ENCODE measurements at regions not wholly inside any gene's neighbourhood (a gene's known extent, or its start where the extent isn't known, plus 50 kb on each side); places are given as distances from the start of the nearest gene placed in this dataset.

DNA sequence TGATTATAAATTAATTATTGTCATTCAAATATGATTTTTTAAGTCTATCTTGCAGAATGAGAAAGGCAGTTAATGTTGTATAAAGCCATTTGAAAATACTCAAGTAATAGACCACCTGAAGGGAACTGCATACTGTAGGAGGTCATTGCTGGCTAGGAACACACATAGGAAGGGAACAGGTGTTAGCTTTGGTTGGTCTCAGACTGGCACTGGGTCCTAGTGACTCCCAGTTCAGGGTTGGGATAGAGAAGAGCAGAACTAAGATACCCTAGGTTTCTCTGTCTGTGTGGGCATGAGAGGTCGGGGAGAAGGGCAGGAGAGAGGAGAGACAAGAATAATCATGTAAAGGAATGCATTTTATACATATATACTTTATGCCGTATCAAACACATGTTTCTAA, 559.0 kb upstream of the GOLIM4 start:
- no peaks in the 10 kb centered on the region for H3K9me3 ChIP-seq (replicated peaks; ENCODE audit: insufficient read depth, low read length)
- H3K27ac ChIP-seq (ENCODE audit: low read length) = no peak overlapping the region
- no peaks in the 10 kb centered on the region for H3K9me2 ChIP-seq (replicated peaks; ENCODE audit: insufficient read depth, low read length)
- H4K20me1 ChIP-seq (ENCODE audit: insufficient read depth, low read length) = no peaks in the 10 kb centered on the region
- H2AFZ ChIP-seq (ENCODE audit: low read length) = no peak overlapping the region
- no peaks in the 10 kb centered on the region for H3K4me1 ChIP-seq (ENCODE audit: low read length)
- no peaks in the 10 kb centered on the region for H3K36me3 ChIP-seq (replicated peaks; ENCODE audit: insufficient read depth, low read length)
- no peaks in the 10 kb centered on the region for H3K79me2 ChIP-seq (ENCODE audit: low read length)
- H3K27me3 ChIP-seq (replicated peaks; ENCODE audit: insufficient read depth, low read length) = no peaks in the 10 kb centered on the region
- H3K4me3 ChIP-seq (ENCODE audit: low read length) = no peak overlapping the region
- H3K4me2 ChIP-seq (ENCODE audit: low read depth, low read length) = no peak overlapping the region
- H3K9ac ChIP-seq (ENCODE audit: low read length) = no peak overlapping the region
- DNase-seq = no peak
- TF ChIP-seq EZH2 (optimal IDR thresholded peaks at IDR 0.05; ENCODE audit: low read depth, low read length) = no peak
- TF ChIP-seq, protein P1, sequence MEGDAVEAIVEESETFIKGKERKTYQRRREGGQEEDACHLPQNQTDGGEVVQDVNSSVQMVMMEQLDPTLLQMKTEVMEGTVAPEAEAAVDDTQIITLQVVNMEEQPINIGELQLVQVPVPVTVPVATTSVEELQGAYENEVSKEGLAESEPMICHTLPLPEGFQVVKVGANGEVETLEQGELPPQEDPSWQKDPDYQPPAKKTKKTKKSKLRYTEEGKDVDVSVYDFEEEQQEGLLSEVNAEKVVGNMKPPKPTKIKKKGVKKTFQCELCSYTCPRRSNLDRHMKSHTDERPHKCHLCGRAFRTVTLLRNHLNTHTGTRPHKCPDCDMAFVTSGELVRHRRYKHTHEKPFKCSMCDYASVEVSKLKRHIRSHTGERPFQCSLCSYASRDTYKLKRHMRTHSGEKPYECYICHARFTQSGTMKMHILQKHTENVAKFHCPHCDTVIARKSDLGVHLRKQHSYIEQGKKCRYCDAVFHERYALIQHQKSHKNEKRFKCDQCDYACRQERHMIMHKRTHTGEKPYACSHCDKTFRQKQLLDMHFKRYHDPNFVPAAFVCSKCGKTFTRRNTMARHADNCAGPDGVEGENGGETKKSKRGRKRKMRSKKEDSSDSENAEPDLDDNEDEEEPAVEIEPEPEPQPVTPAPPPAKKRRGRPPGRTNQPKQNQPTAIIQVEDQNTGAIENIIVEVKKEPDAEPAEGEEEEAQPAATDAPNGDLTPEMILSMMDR (IDR thresholded peaks at IDR 0.05; ENCODE audit: low read length) = no peak
- TF ChIP-seq EZH2phosphoT487 (IDR thresholded peaks at IDR 0.05; ENCODE audit: low read length) = no peak
- no peaks in the 10 kb centered on the region for H3F3A ChIP-seq (ENCODE audit: insufficient read depth, low read length)

- no peak for DNase-seq
- Histone ChIP-seq H3K4me3 (ENCODE audit: low read length) (no peak overlapping the region), H3K4me2 (ENCODE audit: low read depth, low read length) (no peak overlapping the region)
Observed at GRCh38 chr3:168653255-168653654, 557.5 kb upstream of the GOLIM4 start.

DNA sequence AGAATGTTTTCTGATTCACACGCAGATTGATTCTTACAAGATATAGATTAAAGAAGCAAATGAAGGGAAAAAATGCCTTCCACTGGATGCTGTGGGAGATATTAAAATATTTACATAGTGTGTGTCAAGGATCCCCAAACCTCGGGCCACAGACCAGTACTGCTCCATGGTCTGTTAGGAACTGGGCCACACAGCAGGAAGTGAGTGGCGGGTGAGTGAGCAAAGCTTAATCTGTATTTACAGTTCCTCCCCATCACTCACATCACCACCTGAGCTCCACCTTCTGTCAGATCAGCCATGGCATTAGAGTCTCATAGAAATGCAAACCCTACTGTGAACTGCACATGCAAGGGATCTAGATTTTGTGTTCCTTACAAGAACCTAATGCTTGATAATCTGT, 552.6 kb upstream of the GOLIM4 start:
- no peaks in the 10 kb centered on the region for H3K27me3 ChIP-seq (replicated peaks; ENCODE audit: insufficient read depth, low read length)
- H3K9me2 ChIP-seq (replicated peaks; ENCODE audit: insufficient read depth, low read length) = no peaks in the 10 kb centered on the region
- no peaks in the 10 kb centered on the region for H3F3A ChIP-seq (ENCODE audit: insufficient read depth, low read length)
- no peak overlapping the region for H3K27ac ChIP-seq (ENCODE audit: low read length)
- H3K79me2 ChIP-seq (ENCODE audit: low read length) = no peaks in the 10 kb centered on the region
- no peaks in the 10 kb centered on the region for H3K4me1 ChIP-seq (ENCODE audit: low read length)
- TF ChIP-seq EZH2phosphoT487 (IDR thresholded peaks at IDR 0.05; ENCODE audit: low read length) (no peak), EZH2 (optimal IDR thresholded peaks at IDR 0.05; ENCODE audit: low read depth, low read length) (no peak)
- TF ChIP-seq, protein P1 (IDR thresholded peaks at IDR 0.05; ENCODE audit: low read length) = no peak
- H3K36me3 ChIP-seq (replicated peaks; ENCODE audit: insufficient read depth, low read length) = no peaks in the 10 kb centered on the region
- no peak for DNase-seq
- no peak overlapping the region for H3K4me3 ChIP-seq (ENCODE audit: low read length)
- no peaks in the 10 kb centered on the region for H3K9me3 ChIP-seq (replicated peaks; ENCODE audit: insufficient read depth, low read length)
- no peak overlapping the region for H3K9ac ChIP-seq (ENCODE audit: low read length)
- no peak overlapping the region for H3K4me2 ChIP-seq (ENCODE audit: low read depth, low read length)
- no peaks in the 10 kb centered on the region for H4K20me1 ChIP-seq (ENCODE audit: insufficient read depth, low read length)
- no peak overlapping the region for H2AFZ ChIP-seq (ENCODE audit: low read length)

More at GRCh38 chr3:168653255-168653654, 557.5 kb upstream of the GOLIM4 start:
- Histone ChIP-seq H3K36me3 (replicated peaks; ENCODE audit: insufficient read depth, low read length) (no peaks in the 10 kb centered on the region), H3K4me1 (ENCODE audit: low read length) (no peaks in the 10 kb centered on the region), H3K9me2 (replicated peaks; ENCODE audit: insufficient read depth, low read length) (no peaks in the 10 kb centered on the region), H4K20me1 (ENCODE audit: insufficient read depth, low read length) (no peaks in the 10 kb centered on the region), H3F3A (ENCODE audit: insufficient read depth, low read length) (no peaks in the 10 kb centered on the region), H3K9me3 (replicated peaks; ENCODE audit: insufficient read depth, low read length) (no peaks in the 10 kb centered on the region), H3K27me3 (replicated peaks; ENCODE audit: insufficient read depth, low read length) (no peaks in the 10 kb centered on the region), H3K27ac (ENCODE audit: low read length) (no peak overlapping the region), H3K9ac (ENCODE audit: low read length) (no peak overlapping the region), H2AFZ (ENCODE audit: low read length) (no peak overlapping the region), H3K79me2 (ENCODE audit: low read length) (no peaks in the 10 kb centered on the region)
- TF ChIP-seq, protein P1 (IDR thresholded peaks at IDR 0.05; ENCODE audit: low read length) = no peak
- TF ChIP-seq EZH2 (optimal IDR thresholded peaks at IDR 0.05; ENCODE audit: low read depth, low read length) (no peak), EZH2phosphoT487 (IDR thresholded peaks at IDR 0.05; ENCODE audit: low read length) (no peak)

All from MM.1S (cell line).